T-helper 9 cell (primary cell): ENCODE measurements at regions not wholly inside any gene's neighbourhood (a gene's known extent, or its start where the extent isn't known, plus 50 kb on each side); places are given as distances from the start of the nearest gene placed in this dataset.
"Not testable (repeated sequence)": the region's sequence is repeated elsewhere in the genome, so short reads cannot be mapped to it uniquely, and the experiment has no call there.

ENCODE experiments used
- DNase-seq: peaks from one replicate; pipeline ENCODE4 v3.0.0-alpha.2; 2020

DNA sequence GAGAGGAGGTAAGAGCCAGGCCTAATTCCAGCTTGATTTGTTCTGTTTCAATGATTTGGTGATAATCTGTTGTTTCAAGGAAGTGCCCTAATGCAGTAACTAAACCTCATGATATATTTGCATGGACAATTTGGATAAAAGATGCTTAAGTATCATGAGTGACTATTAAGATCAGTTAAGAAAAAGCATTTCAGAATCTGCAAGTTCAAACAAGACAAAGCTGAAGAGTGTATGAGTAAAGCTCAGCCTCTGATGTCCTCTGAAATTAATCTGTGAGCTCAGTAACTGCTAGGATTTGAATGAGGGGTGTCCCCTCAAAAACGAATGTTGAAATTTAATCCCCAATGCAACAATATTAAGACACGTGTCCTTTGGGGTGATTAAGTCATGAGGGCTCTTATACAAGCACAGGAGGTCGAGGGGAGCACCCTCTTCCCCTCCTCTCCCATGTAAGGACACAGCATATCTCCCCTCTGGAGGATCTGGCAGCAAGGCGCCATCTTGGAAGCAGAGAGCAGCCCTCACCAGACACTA, 949.2 kb downstream of the GALC start:
- DNase-seq: no peak

DNA sequence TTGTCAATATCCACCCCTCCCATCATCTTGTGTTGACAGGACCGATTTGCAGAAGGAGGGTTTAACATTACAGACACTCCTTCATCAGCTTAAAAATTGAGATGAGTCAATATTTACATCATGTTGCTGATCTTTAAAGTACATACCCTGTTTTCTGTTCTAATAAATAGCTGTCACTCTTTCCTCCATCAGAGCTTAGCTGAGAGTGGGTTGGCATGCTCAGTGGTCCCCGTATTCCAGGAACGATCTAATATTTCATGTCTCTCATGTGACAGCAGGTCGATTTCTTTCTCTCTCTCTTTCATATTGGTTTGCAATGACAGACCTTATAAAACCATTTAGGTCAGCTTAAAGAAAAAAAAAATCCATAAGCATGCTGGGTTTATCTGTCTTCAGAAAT, 950.6 kb downstream of the GALC start:
- no peak for DNase-seq

DNA sequence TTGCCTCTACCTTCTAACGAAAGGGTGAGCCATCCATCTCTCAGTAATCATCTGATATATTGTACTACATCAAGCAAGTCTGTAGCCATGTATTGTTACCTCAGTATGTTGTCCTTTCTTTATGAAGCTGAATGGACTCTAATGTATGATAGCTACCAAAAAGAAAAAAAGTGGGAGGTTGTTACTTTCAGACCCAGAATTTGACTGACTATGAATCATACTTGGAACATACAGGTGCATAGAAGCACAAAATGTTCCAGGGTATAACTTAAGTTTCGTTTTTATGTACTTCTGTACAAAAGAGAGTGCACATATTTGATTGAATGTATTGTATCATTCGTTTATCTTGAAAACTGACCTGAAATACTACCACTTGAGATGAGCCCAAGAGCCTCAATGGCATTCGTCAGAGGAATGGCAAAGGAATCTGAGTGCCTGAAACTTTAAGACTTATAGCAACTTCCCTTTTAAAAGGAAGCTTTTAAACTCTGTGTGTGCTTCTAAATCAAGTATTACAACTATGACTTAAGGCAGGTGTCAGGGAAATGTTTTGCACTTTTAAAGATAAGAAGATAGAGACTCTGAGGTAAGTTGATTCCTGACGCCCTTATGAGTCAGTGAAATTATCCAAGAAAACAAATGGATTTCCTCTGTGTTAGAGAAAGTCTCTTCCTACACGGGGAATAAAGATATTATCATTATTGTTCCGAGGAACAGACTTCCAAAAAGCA, 951.5 kb downstream of the GALC start:
- DNase-seq: no peak

DNA sequence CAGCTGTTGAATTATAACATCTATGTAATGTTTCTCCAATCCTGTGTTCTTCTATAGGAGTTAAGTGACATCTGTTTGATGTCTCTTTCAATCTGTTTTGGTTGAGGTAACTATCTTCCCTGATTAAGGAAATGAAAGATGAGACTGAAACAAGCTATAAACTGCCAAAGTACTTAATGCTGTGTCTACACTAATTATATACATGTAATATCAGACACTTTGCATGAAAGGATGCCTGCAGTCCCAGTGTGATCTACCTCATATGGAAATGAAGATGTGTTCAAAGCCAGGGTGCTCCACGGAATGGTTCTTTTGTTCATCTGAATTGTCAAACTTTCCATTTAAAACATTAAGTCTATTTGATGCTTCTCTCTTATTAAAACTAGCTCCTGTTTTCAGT, 958.3 kb downstream of the GALC start:
- DNase-seq: no peak

GRCh38 chr14:87030197-87030596, 962.8 kb downstream of the GALC start:
- no peak for DNase-seq

DNA sequence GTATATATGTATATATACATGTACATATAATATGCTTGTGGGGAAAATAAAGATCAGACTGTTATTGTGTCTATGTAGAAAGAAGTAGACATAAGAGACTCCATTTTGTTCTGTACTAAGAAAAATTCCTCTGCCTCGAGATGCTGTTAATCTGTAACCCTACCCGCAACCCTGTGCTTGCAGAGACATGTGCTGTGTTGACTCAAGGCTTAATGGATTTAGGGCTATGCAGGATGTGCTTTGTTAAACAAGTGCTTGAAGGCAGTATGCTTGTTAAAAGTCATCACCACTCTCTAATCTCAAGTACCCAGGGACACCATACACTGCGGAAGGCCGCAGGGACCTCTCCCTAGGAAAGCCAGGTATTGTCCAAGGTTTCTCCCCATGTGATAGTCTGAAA, 972.9 kb downstream of the GALC start:
- not testable (repeated sequence) for DNase-seq

- DNase-seq: no peak
Observed at GRCh38 chr14:87018294-87018693, 974.7 kb downstream of the GALC start.

DNA sequence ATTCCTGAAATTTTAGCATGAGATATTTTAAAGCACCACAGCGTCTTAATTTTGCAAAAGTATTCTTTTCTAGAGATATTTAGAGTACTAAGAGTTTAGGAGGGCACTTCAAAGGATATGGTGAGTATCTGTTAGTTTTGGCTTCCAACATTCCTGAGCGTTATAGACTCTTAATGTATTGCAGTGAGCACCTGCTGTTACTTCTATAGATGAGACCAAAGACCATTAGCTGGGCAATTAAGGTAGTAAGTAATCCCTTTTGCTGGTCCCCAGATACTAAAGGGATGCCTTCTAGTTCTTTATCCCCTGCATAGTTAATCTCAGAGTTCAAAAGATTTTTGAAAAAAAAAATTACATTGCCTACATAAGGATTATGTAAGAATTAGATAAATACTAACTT, 975.6 kb downstream of the GALC start:
- no peak for DNase-seq

DNA sequence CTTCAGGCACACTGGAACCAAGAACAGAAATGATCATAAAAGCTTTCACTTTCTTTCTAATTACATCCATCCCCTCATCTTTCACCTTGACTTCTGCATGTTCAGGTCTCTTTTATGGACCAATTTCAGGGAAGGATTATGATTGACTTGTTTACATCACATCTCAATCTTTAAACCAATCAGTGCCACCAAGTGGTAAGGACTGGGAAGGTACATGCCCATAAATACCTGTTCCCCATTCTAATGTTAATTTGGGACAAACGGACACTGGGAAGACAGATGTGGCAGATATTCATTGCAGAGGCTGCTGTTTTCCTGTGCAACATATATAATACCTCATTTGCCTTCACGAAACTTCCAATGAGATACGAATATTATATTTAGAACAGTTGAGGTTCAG, 978.1 kb downstream of the GALC start:
- no peak for DNase-seq

GRCh38 chr14:87013583-87013982, 979.4 kb downstream of the GALC start:
- DNase-seq: no peak

- no peak for DNase-seq
Observed at GRCh38 chr14:87008965-87009364, 984.0 kb downstream of the GALC start.

DNA sequence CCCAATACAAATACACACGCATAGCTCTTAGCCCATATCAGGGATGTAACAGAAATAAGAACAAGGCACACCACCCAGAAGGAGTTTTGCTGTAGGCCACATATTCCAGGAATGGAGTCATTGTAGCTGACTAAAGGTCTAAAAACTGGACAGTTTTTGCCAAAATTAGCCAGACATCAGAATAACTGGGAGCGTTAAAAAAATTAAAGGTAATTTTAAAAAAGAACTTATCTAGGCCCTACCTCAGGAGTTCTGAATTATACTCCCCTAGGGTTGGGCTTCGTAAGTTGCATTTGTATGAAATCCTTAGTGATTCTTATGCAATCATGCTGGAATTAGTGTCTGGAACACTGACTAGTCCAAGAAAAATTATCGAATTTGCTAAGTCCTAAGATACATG, 987.7 kb downstream of the GALC start:
- no peak for DNase-seq

- no peak for DNase-seq
Observed at GRCh38 chr14:87002776-87003175, 990.2 kb downstream of the GALC start.

DNA sequence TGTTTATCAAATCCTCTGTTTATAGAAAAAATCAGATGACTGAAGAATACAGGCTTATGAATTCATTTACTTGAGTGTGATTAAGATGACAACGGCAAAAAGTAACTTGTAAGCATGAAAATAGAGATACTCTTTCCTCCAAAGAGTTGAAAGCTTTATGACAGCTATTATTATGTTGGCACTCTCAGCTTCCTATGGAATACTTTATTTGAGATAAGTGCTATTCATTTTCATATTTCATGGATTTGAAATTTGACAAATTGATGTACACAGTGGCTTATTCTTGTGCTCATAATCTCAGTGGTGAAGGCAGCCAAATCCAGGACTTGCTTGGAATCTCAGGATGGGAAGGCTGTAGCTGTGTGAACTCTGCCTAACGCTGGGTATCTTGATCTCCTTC, 991.6 kb downstream of the GALC start:
- DNase-seq: no peak

DNA sequence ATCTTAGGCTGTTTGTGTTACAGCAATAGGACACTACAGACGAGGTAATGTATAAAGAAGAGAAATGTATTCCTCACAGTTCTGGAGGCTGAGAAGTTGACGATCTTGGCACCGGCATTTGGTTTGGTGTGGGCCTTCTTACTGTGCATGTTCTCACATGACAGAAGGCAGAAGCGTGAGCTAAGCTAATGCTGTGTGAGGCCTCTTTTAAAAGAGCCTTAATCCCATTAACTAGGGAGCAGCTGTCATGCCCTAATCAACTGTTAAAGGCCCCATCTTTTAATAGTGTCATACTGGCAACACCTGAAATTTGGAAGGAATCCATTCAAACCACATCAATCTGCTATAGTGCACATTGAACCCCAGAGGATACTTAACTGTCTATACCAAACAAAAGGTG, 992.9 kb downstream of the GALC start:
- no peak for DNase-seq

GRCh38 chr14:86999036-86999435, 993.9 kb downstream of the GALC start:
- no peak for DNase-seq

GRCh38 chr14:86997271-86997670, 995.7 kb downstream of the GALC start:
- no peak for DNase-seq

GRCh38 chr14:86990396-86990795, 1002.6 kb downstream of the GALC start:
- DNase-seq: no peak

GRCh38 chr14:86989285-86989684, 1003.7 kb downstream of the GALC start:
- no peak for DNase-seq

GRCh38 chr14:86987966-86988365, 1005.0 kb downstream of the GALC start:
- no peak for DNase-seq

- DNase-seq: no peak
Observed at GRCh38 chr14:86973177-86973576, 1019.8 kb downstream of the GALC start.

DNA sequence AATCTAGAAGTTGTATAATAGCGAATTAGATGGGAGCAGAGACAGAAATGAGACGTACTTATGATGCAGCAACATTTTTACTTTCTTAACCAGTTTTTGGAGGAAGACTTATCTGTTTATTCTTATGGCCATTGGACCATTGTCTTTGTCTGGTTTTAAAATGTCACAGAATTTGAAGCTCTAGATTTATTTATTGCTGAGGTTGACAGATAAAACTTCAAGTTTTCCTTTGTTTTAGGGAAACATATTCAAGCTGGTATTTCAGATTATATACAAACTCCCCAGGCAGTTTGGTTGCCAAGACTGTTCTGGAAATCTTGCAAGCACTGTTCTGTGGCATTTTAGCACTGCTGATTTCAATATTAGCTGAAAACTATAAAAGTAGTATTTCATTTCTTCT, 1021.7 kb downstream of the GALC start:
- DNase-seq: no peak

- DNase-seq: no peak
Observed at GRCh38 chr14:86961106-86961716, 1031.8 kb downstream of the GALC start.

GRCh38 chr14:86955771-86956354, 1037.1 kb downstream of the GALC start:
- DNase-seq: no peak
